K562 (cell line): ENCODE measurements at regions not wholly inside any gene's neighbourhood (a gene's known extent, or its start where the extent isn't known, plus 50 kb on each side); places are given as distances from the start of the nearest gene placed in this dataset.

Experiments
- ATAC-seq: fragments of 200-7000 bp; cut with Tn5 transposase; 3 replicates; pipeline ENCODE4 v1.9.1; 2020; ENCODE audit warnings: moderate library complexity
- BruUV-seq: library from RNA; stranded (reverse); fragments of 400-500 nt; replicated peaks from 2 replicates; lab custom pipeline; 2021; lab: Mats Ljungman, UMichigan
- CTCF ChIA-PET: fragments of 300-600 bp; formaldehyde crosslinking; extraction: SDS; loops from one replicate; lab custom pipeline; 2021; ENCODE audit warnings: low intra/inter-chr PET ratio; lab: Yijun Ruan, JAX
- POLR2A ChIA-PET: fragments of 300-600, 350-650 bp; sonication (Branson Sonifier 250); formaldehyde crosslinking; extraction: SDS; loops from one replicate; lab custom pipeline; 2021; ENCODE audit warnings: antibody characterized with exemption, inconsistent platforms; lab: Yijun Ruan, JAX
- DNase-seq, 4 experiments: peaks; one replicate each; pipeline versions ENCODE4 v3.0.0 to v3.0.0-alpha.2; 2011 to 2018; ENCODE audit warnings: low spot score in 3 of 4, mixed read lengths in 3 of 4; ENCODE audit errors: extremely low read depth in 1 of 4
- FAIRE-seq: peaks from 2 replicates; lab custom pipeline; 2011; peaks lifted over from hg19 to GRCh38; lab: Jason Lieb, UNC
- H2AFZ ChIP-seq: 2 replicates; pipeline ENCODE4 v1.6.0; 2011; ENCODE audit warnings: low read depth, low read length, control low read depth, inconsistent platforms
- H3K27ac ChIP-seq: fragments of 200-600 bp; 3 replicates; pipeline ENCODE4 v1.8.0; 2011; ENCODE audit warnings: low read depth, mild to moderate bottlenecking, control low read depth, inconsistent platforms, low read length, moderate library complexity, mixed read lengths; ENCODE audit errors: extremely low read depth
- H3K27me3 ChIP-seq, 2 experiments: fragments of 300-600 bp in 1 of 2; 2 replicates in 1 of 2; 3 replicates in 1 of 2; pipeline versions ENCODE4 v1.6.0 to v1.8.0; 2011; ENCODE audit warnings: inconsistent platforms in 2 of 2, low read length in 2 of 2, mild to moderate bottlenecking in 1 of 2, mixed read lengths in 1 of 2, moderate library complexity in 1 of 2; ENCODE audit not compliant: control insufficient read depth in 2 of 2, insufficient read depth in 2 of 2
- H3K36me3 ChIP-seq: fragments of 300-600 bp; 3 replicates; pipeline ENCODE4 v1.8.0; 2011; ENCODE audit warnings: mild to moderate bottlenecking, low read length, inconsistent platforms; ENCODE audit not compliant: control insufficient read depth, insufficient read depth
- H3K4me1 ChIP-seq, 2 experiments: fragments of 200-600 bp in 1 of 2; replicated peaks in 1 of 2; 2 replicates in 1 of 2; 3 replicates in 1 of 2; pipeline versions ENCODE4 v1.5.1 to v1.8.0; 2011; ENCODE audit warnings: inconsistent platforms in 2 of 2, low read length in 2 of 2, mild to moderate bottlenecking in 1 of 2, mixed read lengths in 1 of 2, moderate library complexity in 1 of 2; ENCODE audit not compliant: control insufficient read depth in 2 of 2, insufficient read depth in 2 of 2
- H3K4me2 ChIP-seq: 2 replicates; pipeline ENCODE4 v1.6.1; 2011; ENCODE audit warnings: low read length, control low read depth, inconsistent platforms, mixed read lengths; ENCODE audit not compliant: insufficient read depth
- H3K4me3 ChIP-seq: fragments of 200-600 bp; sonication (generic), shearing (Covaris generic); 2 replicates; pipeline ENCODE4 v1.5.1; 2016; ENCODE audit warnings: control low read depth, inconsistent platforms
- H3K79me2 ChIP-seq: fragments of 200-600 bp; 3 replicates; pipeline ENCODE4 v1.8.0; 2011; ENCODE audit warnings: low read length, inconsistent platforms; ENCODE audit not compliant: control insufficient read depth, insufficient read depth
- H3K9ac ChIP-seq, 2 experiments: 2 replicates each; pipeline versions ENCODE4 v1.6.0 to v1.6.1; 2011; ENCODE audit warnings: low read depth in 2 of 2, low read length in 2 of 2, control low read depth in 1 of 2, inconsistent platforms in 1 of 2, mild to moderate bottlenecking in 1 of 2, mixed read lengths in 1 of 2; ENCODE audit not compliant: insufficient read depth in 1 of 2
- H3K9me1 ChIP-seq: one replicate; pipeline ENCODE4 v1.6.0; 2011; ENCODE audit warnings: inconsistent platforms, mild to moderate bottlenecking, low read length, moderate library complexity; ENCODE audit not compliant: control insufficient read depth, insufficient read depth
- H3K9me3 ChIP-seq: replicated peaks from 2 replicates; pipeline ENCODE4 v1.5.1; 2011; ENCODE audit warnings: low read depth, low read length, inconsistent platforms; ENCODE audit not compliant: control insufficient read depth, insufficient read depth
- H4K20me1 ChIP-seq: replicated peaks from 2 replicates; pipeline ENCODE4 v1.6.1; 2011; ENCODE audit warnings: low read length, inconsistent platforms, mixed read lengths; ENCODE audit not compliant: control insufficient read depth, insufficient read depth
- ATF4 ChIP-seq: fragments of 450-650 bp; formaldehyde crosslinking; IDR thresholded peaks from 2 replicates; pipeline ENCODE4 v1.4.0; 2022; ENCODE audit warnings: mild to moderate bottlenecking, moderate library complexity
- TAF7 ChIP-seq: fragments of 450-650 bp; IDR thresholded peaks from 2 replicates; pipeline ENCODE4 v1.6.1; 2016; ENCODE audit warnings: missing genetic modification characterization, missing compliant biosample characterization
- TFAP4 ChIP-seq: sonication (generic); formaldehyde crosslinking; IDR thresholded peaks from 2 replicates; pipeline ENCODE4 v1.8.0; 2022; ENCODE audit warnings: missing genetic modification reagents, mild to moderate bottlenecking, moderate library complexity, borderline replicate concordance
- ZBTB26 ChIP-seq: fragments of 450-650 bp; formaldehyde crosslinking; IDR thresholded peaks from 2 replicates; pipeline ENCODE4 v1.4.0; 2022; ENCODE audit warnings: missing genetic modification characterization
- ZNF668 ChIP-seq: fragments of 250-450 bp; sonication (Bioruptor Pico); IDR thresholded peaks from 2 replicates; pipeline ENCODE4 v1.8.0; 2022; ENCODE audit warnings: mild to moderate bottlenecking, inconsistent platforms
- ZSCAN32 ChIP-seq: fragments of 450-650 bp; formaldehyde crosslinking; IDR thresholded peaks from 2 replicates; pipeline ENCODE4 v1.4.0; 2020; ENCODE audit warnings: mild to moderate bottlenecking, moderate library complexity
- WGBS: fragments of 100-300 bp; shearing (Covaris generic); methylation state at CpG from one replicate; pipeline ENCODE4 v1.1.6; 2016; ENCODE audit warnings: low coverage, mixed read lengths; ENCODE audit not compliant: insufficient coverage; ENCODE audit errors: missing lambda C conversion rate; 5-methylcytosine and 5-hydroxymethylcytosine counted together
- in situ Hi-C: fragments of 300-500 bp; cut with MboI; formaldehyde crosslinking; loops from 4 replicates; pipeline ENCODE4 v1.15.0; 2018; ENCODE audit warnings: inconsistent platforms, mixed read lengths
- intact Hi-C: fragments of 100-400 bp; cut with micrococcal nuclease; formaldehyde crosslinking; loops from 2 replicates; pipeline ENCODE4 v1.14.2; 2022
- TF ChIP-seq, protein P1 (sequence below): fragments of 450-650 bp; IDR thresholded peaks from 2 replicates; pipeline ENCODE4 v1.6.1; 2017; ENCODE audit warnings: antibody characterized with exemption

- intact Hi-C loops: no loop called here
- FAIRE-seq (no peak), ATAC-seq (no peak), DNase-seq (no peak)
- BruUV-seq: no TSS peak
- Histone ChIP-seq H3K27me3 (no peaks in the 10 kb centered on the region), H3K27ac (no peak overlapping the region), H3K4me3 (no peak overlapping the region), H2AFZ (no peak overlapping the region), H3K9ac (no peak overlapping the region), H3K9me1 (no peaks in the 10 kb centered on the region), H3K9me3 (no peaks in the 10 kb centered on the region), H3K36me3 (no peaks in the 10 kb centered on the region), H3K4me2 (no peak overlapping the region), H3K4me1 (no peaks in the 10 kb centered on the region), H3K79me2 (no peaks in the 10 kb centered on the region), H4K20me1 (no peaks in the 10 kb centered on the region)
- TF ChIP-seq ATF4 (CRISPR knock-in tag): no peak
- no peak for TF ChIP-seq ZBTB26 (CRISPR knock-in tag)
- WGBS: 0% methylated on average over 1 of the region's 2 CpGs
- ChIA-PET CTCF (no interaction called here), POLR2A (no interaction called here)
- in situ Hi-C loops: no loop called here
Measured at GRCh38 chr9:90499761-90500160, 142.9 kb downstream of the DIRAS2 start.

- H2AFZ ChIP-seq: no peak overlapping the region
- H4K20me1 ChIP-seq: no peaks in the 10 kb centered on the region
- TF ChIP-seq ZSCAN32 (CRISPR knock-in tag) (no peak), TFAP4 (CRISPR knock-in tag) (no peak), ZNF668 (CRISPR knock-in tag) (no peak), TAF7 (tag) (no peak)
- TF ChIP-seq, protein P1, sequence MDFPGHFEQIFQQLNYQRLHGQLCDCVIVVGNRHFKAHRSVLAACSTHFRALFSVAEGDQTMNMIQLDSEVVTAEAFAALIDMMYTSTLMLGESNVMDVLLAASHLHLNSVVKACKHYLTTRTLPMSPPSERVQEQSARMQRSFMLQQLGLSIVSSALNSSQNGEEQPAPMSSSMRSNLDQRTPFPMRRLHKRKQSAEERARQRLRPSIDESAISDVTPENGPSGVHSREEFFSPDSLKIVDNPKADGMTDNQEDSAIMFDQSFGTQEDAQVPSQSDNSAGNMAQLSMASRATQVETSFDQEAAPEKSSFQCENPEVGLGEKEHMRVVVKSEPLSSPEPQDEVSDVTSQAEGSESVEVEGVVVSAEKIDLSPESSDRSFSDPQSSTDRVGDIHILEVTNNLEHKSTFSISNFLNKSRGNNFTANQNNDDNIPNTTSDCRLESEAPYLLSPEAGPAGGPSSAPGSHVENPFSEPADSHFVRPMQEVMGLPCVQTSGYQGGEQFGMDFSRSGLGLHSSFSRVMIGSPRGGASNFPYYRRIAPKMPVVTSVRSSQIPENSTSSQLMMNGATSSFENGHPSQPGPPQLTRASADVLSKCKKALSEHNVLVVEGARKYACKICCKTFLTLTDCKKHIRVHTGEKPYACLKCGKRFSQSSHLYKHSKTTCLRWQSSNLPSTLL: no peak
- 1% methylated on average over 4 of the region's 4 CpGs for WGBS
- ChIA-PET POLR2A (no interaction called here), CTCF (no interaction called here)
- H3K9ac ChIP-seq: no peak overlapping the region
- H3K4me1 ChIP-seq: no peaks in the 10 kb centered on the region
- H3K4me2 ChIP-seq: no peak overlapping the region
- H3K9me1 ChIP-seq: no peaks in the 10 kb centered on the region
- H3K79me2 ChIP-seq: no peaks in the 10 kb centered on the region
- H3K9me3 ChIP-seq: no peaks in the 10 kb centered on the region
- no peak for DNase-seq
- no peak overlapping the region for H3K4me3 ChIP-seq
- intact Hi-C loops (no loop called here), in situ Hi-C loops (no loop called here)
- no peak overlapping the region for H3K27ac ChIP-seq
- no peak for ATAC-seq
- no peak for FAIRE-seq
- H3K36me3 ChIP-seq: no peaks in the 10 kb centered on the region
- no peaks in the 10 kb centered on the region for H3K27me3 ChIP-seq
- BruUV-seq: no TSS peak
Measured at GRCh38 chr9:90502134-90502533, 140.5 kb downstream of the DIRAS2 start.
